ENCODE measurements at regions not wholly inside any gene's neighbourhood (a gene's known extent, or its start where the extent isn't known, plus 50 kb on each side); places are given as distances from the start of the nearest gene placed in this dataset.
"Not testable (repeated sequence)": the region's sequence is repeated elsewhere in the genome, so short reads cannot be mapped to it uniquely, and the experiment has no call there.

DNA sequence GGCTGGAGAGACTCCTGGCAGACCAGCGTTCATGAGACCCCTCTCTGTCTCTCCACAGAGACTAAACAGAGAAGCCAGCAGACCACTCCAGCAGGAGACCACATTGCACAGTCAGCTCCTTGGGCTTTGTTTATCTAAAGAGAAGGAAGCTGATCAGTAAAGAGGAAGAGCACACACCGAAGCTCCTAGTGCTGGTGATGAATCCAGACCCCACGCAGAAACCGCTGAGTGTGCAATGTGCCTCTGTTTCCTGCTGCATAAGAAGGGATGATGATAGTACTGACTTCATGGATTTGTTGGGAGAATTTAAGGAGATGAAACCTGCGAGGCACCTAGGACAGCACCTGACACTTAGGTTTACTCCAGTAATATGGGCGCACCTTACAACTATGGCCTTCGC is 544.1 kb upstream of the ID2 start:
- DNase-seq, result no peak

GRCh38 chr2:8138525-8138922 is 543.3 kb upstream of the ID2 start:
- no peak for DNase-seq

DNA sequence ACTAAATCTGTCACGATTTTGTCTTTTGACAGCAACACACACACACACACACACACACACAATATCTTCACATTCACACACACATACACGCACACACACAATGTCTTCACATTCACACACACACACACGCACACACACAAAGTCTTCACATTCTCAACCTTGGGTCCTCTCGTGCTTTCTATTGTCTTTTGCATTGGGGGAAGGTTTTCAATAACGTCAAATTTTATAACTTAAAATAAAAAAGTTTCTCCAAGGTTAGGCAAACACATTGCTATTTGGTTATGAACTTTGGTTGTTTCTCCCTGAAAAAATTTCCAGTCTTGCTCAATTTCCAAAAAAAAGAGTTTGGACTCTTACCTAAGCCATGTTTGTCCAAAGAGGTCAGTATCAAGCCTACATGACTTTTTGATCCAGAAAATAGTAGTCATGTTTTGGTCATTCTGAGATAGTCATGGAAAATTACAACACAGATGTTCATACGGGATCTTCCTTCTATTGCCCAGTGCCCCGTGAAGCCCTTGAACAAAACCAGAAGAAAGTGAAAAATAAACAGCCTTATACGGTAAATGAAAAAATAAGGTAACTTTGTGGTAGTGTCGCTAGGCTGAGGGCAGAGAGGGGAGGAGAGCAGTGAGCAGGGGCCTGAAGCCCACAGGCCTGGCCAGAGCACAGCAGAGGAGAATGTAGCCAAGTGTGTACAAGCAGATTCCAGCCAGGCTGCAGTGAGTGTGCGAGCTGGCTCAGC is 542.8 kb upstream of the ID2 start:
- DNase-seq, result no peak

DNA sequence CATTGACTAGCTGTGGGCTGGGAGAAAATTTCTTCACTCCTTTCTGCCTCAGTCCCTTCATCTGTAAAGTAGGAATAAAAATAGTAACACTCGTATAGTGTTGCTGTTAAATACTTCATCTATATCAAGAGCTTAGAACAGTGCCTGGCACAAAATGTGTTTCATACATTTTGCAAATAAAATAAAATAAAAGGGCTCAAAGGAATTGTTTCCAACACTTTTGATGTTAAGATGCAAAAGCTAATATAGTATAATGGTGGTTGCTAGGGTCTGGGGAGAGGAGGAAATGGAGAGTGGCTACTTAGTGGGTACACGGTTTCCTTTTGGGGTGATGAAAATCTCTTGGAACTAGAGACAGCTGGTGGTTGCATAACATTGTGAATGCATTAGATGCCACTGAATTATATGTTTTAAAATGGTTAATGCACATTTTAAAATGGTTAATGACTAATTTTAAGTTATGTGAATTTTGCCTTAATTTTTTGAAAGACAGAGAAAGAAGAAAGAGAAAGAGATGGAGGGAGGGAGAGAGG is 542.1 kb upstream of the ID2 start:
- no peak for DNase-seq

GRCh38 chr2:8141079-8141707 is 540.7 kb upstream of the ID2 start:
- no peak for DNase-seq

DNA sequence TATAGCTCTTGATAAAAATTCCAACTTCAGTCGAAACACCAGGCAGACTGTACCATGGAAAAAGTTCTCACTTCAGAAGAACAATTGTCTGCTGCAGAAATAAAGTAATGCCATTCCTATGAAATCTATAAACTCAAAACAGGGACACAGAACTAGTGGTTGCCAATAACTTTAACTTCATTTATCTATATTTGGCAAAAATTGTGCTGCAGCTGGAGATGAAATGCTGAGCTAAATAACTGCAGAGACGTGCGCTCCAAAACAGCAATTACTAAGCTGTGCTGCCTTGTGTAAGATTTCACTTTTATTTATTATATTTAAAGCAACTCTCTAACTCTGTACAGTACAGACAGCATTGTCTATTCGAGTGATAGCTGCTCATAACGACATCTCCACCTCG is 540.1 kb upstream of the ID2 start:
- no peak for DNase-seq

DNA sequence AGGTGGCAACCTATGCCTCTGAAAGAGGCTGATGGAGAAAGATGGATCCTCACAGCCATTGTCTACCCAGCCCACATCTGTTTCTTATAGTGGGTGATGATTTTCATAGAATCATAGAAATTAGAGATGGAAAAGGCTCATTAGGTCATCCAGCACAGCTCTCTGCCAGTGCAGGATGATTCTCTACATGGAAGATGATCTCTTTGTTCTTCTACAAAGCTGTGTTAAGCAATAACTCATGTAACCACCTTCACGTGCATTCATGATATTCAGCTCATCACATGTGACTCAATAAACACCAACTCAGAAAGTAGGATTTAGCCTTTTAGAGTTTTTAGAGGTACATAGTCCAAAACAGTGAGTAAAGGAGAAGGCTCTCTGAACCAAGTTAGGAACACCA is 539.4 kb upstream of the ID2 start:
- DNase-seq, result no peak

DNA sequence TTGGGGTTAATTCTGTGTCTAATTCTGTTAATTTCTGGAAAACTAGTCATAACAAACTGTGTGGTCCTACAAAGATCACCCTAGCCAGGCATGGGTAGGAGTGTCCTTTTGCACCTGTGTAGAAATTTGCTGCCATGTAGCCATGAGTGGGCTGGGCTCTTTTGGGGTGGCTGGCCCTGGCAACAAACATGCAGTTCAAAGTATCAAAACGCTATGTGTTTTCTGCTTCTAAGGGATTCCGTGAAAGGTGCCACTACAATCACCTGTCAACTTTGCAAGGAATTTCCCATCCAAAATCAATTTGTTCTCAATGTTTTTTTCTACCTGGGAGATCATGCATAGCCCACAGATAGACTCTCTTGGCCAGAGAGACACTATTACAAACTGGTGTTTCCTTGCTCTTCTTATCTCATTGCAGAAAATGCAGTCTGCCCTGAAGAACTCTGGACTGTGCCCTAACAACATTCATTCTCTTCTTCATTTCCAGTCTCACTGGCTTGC is 537.7 kb upstream of the ID2 start:
- DNase-seq, result no peak

- DNase-seq, result no peak
Measured at GRCh38 chr2:8144785-8145184, 537.1 kb upstream of the ID2 start.

DNA sequence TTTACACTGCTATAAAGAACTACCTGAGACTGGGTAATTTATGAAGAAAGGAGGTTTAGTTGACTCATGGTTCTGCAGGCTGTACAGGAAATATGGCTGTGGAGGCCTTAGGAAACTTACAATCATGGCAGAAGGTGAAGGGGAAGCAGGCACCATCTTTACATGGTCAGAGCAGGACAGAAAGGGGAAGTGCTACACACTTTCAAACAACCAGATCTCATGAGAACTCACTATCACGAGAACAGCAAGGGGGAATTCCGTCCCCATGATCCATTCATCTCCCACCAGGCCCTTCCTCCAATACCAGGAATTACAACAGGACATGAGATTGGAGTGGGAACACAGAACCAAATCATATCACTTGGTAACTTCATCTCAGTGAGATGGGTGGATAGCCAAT is 536.5 kb upstream of the ID2 start:
- DNase-seq, result not testable (repeated sequence)

- peak; percentile 19 for DNase-seq
Measured at GRCh38 chr2:8146132-8147005, 535.5 kb upstream of the ID2 start.

GRCh38 chr2:8148260-8149006 is 533.4 kb upstream of the ID2 start:
- DNase-seq, result no peak

DNA sequence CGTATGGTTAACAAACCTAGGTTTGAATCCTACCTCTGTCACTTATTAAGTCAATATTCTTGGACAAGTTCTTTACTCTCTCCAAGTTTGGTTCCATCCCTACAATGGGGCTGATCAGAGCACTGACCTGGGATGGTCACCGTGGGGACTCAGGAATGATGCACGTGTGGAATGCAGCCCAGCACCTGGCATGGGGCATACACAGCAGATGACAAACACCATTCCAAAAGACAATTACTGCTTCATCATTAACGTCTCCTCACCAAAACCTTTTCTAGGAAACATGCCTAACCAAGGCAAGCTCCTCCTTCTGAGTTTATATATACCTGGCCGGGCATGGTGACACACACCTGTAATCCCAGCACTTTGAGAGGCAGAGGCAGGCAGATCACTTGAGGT is 532.9 kb upstream of the ID2 start:
- no peak for DNase-seq

- DNase-seq, result no peak
Measured at GRCh38 chr2:8149985-8150539, 531.8 kb upstream of the ID2 start.

DNA sequence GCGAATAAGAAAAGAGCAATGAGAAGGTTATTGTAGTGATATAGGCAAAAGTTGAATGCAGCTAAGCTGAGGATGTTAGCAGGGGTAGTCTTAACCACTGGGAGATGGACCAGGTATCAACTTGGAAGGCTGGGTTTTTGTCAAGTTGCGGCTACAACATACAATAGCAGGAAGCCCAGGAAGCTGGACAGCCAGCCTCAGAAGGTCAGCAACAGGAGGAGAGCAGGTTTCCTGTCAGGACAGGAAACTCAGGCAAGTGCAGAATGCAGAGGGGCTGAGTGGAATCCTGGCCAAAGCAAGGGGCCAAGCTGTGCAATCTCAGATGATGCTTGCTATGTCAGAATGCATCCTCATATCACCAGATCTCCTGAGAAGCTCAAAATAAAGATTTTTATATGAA is 530.0 kb upstream of the ID2 start:
- DNase-seq, result no peak

DNA sequence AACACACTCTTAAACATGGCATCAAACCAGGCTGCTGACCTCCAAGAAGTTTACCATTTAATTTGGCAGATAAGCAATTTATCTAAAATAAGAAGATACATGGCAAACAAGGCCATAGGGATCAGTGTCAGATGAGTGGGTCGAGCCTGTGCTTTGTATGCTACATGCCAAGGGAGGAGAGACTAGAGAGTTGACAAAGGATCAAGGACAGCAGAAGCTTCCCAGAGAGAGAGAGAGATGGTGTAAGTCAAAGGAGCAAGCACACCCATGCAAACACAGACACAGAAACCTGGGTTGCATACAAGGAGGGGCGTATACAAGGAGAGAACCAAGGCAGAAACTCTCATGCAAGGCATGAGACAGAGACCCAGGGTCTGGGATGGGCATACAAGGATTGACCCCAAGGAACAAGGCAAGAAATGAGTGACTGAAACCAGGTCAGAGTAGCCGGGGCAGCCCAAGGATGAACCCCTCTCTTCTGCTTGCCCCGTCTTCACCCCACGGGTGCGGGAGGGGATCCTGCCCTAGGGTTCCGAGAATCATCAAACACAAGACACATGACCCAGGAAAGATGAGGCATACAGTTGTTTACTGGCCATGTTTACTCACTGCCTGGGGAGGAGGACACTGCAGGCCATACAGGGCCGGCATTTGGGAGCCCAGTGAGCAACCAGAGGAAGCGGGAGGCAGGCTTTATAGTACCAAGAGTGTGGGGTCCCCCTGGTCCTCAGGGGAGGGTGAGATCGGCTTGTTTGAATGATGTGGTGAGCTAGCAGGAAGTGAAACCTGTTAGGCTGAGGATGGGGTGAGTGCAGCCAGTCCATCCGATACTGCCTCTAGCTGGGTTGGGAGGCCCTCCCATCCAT is 529.2 kb upstream of the ID2 start:
- DNase-seq, result no peak

GRCh38 chr2:8153258-8153718 is 528.6 kb upstream of the ID2 start:
- no peak for DNase-seq

- DNase-seq, result no peak
Measured at GRCh38 chr2:8154270-8154669, 527.6 kb upstream of the ID2 start.

- DNase-seq, result no peak
Measured at GRCh38 chr2:8154936-8155335, 526.9 kb upstream of the ID2 start.

DNA sequence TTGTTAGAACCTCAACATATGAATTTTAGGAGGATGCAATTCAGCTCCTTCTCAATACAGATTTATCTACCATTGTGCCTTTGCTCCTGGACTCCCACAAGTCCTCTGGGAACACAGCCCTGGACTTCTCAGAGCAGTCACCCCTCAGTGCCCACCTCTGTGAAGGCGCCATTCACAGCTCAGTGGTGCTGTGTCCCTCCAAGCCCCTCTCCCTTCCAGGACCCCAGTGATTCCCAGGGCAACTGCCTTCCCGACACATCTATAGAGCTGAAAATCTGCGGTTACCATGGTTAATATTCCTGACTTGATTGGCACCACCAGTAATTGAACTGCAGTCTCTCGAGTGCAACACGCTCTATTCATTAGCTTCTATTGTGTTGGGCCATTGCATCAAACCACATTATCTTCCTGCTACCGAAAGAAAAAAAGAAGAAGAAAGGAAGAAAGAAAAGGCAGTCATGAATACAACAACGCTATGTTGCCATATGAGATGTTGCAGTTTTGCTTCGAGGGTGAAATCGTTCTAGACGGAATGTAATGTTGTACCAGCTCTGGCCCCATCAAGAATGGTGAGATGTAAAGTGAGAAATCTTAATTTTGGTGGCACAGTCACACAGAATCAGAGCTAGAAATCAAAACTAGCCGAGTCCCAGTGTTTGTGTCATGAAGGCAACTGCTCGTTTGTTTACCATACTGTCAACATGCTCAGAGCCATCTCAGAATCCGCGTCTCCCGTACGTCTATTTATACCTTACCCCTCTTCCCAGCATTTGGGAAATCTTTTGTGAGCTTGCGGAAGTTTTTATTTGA is 524.0 kb upstream of the ID2 start:
- no peak for DNase-seq

Measured in NCI-H510A (cell line).